A673 (cell line): ENCODE measurements at regions not wholly inside any gene's neighbourhood (a gene's known extent, or its start where the extent isn't known, plus 50 kb on each side); places are given as distances from the start of the nearest gene placed in this dataset.
"Not testable (repeated sequence)": the region's sequence is repeated elsewhere in the genome, so short reads cannot be mapped to it uniquely, and the experiment has no call there.

Experiments
- BruUV-seq: library from RNA; stranded (reverse); fragments of 400-500 nt; replicated peaks from 2 replicates; lab custom pipeline; 2021; lab: Mats Ljungman, UMichigan
- CTCF ChIA-PET: fragments of 300-600 bp; sonication (Branson Sonifier 250); formaldehyde crosslinking; loops from one replicate; lab custom pipeline; 2022; ENCODE audit warnings: antibody characterized with exemption; lab: Charles Lee
- POLR2A ChIA-PET: fragments of 300-600 bp; sonication (Branson Sonifier 250); formaldehyde crosslinking; loops from one replicate; lab custom pipeline; 2022; ENCODE audit warnings: antibody characterized with exemption; ENCODE audit not compliant: low non-redundant PET; lab: Charles Lee
- DNase-seq: peaks from one replicate; pipeline ENCODE4 v3.0.0-alpha.2; 2015; ENCODE audit warnings: low spot score
- H3K27ac ChIP-seq: fragments of 200-600 bp; sonication (generic); 2 replicates; pipeline ENCODE4 v1.5.1; 2016; ENCODE audit warnings: mixed run types, low read depth, mild to moderate bottlenecking, mixed read lengths, antibody characterized with exemption, low read length; ENCODE audit not compliant: poor library complexity, severe bottlenecking
- H3K27me3 ChIP-seq: fragments of 200-600 bp; sonication (generic); replicated peaks from 2 replicates; pipeline ENCODE4 v1.6.1; 2017; ENCODE audit warnings: mixed run types, low read depth, mild to moderate bottlenecking, mixed read lengths, antibody characterized with exemption, low read length; ENCODE audit not compliant: insufficient read depth, poor library complexity
- H3K36me3 ChIP-seq: fragments of 200-600 bp; sonication (generic); 2 replicates; pipeline ENCODE4 v1.6.1; 2016; ENCODE audit warnings: mixed run types, mild to moderate bottlenecking, mixed read lengths, antibody characterized with exemption, low read length; ENCODE audit not compliant: insufficient read depth, poor library complexity, severe bottlenecking
- H3K4me1 ChIP-seq: fragments of 200-600 bp; sonication (generic); 2 replicates; pipeline ENCODE4 v1.6.1; 2017; ENCODE audit warnings: mixed run types, mild to moderate bottlenecking, mixed read lengths, antibody characterized with exemption, low read length; ENCODE audit not compliant: insufficient read depth, poor library complexity, severe bottlenecking
- H3K4me3 ChIP-seq: fragments of 200-600 bp; sonication (generic); 2 replicates; pipeline ENCODE4 v1.5.1; 2016; ENCODE audit warnings: low read depth, mixed run types, mild to moderate bottlenecking, mixed read lengths, low read length; ENCODE audit not compliant: poor library complexity, severe bottlenecking
- H3K9me3 ChIP-seq: fragments of 200-600 bp; sonication (generic); 2 replicates; pipeline ENCODE4 v1.6.1; 2016; ENCODE audit warnings: mixed run types, low read depth, mild to moderate bottlenecking, mixed read lengths, antibody characterized with exemption, low read length; ENCODE audit not compliant: poor library complexity, severe bottlenecking
- EZH2 ChIP-seq: fragments of 200-600 bp; sonication (generic); IDR thresholded peaks from 2 replicates; pipeline ENCODE4 v1.6.1; 2017; ENCODE audit warnings: borderline replicate concordance, low read depth, mild to moderate bottlenecking, mixed read lengths, antibody characterized with exemption, low read length; ENCODE audit not compliant: poor library complexity, severe bottlenecking
- intact Hi-C: fragments of 100-400 bp; cut with micrococcal nuclease; formaldehyde crosslinking; loops from one replicate; pipeline ENCODE4 v1.10.0; 2022; ENCODE audit not compliant: unreplicated experiment
- TF ChIP-seq, protein P1 (sequence below): fragments of 300-800, 200-600 bp; sonication (generic); conservative IDR thresholded peaks from 2 replicates; pipeline ENCODE4 v1.5.1; 2017; ENCODE audit warnings: low read depth, mild to moderate bottlenecking, antibody characterized with exemption, low read length, moderate library complexity, mixed read lengths

DNA sequence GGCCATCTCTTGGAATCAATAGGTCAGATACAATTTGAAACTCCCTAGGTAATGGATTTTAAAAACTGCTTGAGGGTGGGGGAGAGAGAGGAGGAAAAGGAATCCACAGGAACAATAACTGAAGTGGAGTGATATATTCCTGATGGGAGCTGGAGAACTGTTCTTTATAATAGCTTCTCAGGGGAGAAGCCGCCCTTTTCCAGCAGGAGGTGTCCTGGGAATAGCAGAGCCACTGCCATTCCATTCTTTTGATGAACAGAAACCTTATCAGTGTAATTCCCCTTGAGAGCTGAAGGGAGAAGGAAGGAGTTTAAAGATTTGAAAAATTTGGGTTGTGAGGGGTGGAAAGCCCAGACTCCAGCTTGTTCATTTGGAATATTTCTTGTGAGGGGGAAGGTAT, 504.9 kb upstream of the DPH6 start:
- DNase-seq, result no peak
- TF ChIP-seq, protein P1, sequence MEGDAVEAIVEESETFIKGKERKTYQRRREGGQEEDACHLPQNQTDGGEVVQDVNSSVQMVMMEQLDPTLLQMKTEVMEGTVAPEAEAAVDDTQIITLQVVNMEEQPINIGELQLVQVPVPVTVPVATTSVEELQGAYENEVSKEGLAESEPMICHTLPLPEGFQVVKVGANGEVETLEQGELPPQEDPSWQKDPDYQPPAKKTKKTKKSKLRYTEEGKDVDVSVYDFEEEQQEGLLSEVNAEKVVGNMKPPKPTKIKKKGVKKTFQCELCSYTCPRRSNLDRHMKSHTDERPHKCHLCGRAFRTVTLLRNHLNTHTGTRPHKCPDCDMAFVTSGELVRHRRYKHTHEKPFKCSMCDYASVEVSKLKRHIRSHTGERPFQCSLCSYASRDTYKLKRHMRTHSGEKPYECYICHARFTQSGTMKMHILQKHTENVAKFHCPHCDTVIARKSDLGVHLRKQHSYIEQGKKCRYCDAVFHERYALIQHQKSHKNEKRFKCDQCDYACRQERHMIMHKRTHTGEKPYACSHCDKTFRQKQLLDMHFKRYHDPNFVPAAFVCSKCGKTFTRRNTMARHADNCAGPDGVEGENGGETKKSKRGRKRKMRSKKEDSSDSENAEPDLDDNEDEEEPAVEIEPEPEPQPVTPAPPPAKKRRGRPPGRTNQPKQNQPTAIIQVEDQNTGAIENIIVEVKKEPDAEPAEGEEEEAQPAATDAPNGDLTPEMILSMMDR, result no peak
- TF ChIP-seq EZH2, result no peak
- H3K27ac ChIP-seq, result no peak overlapping the region
- BruUV-seq, result no TSS peak
- ChIA-PET POLR2A (no interaction called here), CTCF (interaction anchor here (0.6 kb wide), 1 partner anchor 347 kb away, joined by 5 read pairs; no protein-coding TSS in a partner anchor)
- no peaks in the 10 kb centered on the region for H3K4me1 ChIP-seq
- H3K36me3 ChIP-seq, result no peaks in the 10 kb centered on the region
- H3K4me3 ChIP-seq, result no peak overlapping the region
- intact Hi-C loops, result loop anchor here (5.0 kb wide), 1 partner anchor 1081 kb away; no protein-coding TSS in a partner anchor
- H3K9me3 ChIP-seq, result no peaks in the 10 kb centered on the region
- no peaks in the 10 kb centered on the region for H3K27me3 ChIP-seq

DNA sequence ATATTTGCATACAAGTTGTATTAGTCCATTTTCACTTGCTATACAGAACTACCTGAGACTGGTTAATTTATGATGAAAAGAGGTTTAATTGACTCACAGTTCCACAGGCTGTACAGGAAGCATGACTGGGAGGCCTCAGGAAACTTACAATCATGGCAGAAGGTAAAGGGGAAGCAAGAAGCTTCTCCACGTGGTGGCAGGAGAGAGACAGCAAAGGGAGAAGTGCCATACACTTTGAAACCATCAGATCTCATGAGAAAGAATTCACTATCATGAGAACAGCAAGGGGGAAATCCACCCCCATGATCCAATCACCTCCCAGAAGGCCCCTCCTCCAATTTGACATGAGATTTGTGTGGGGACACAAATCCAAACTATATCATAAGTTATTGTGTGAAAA, 506.7 kb upstream of the DPH6 start:
- CTCF ChIA-PET, POLR2A ChIA-PET, BruUV-seq, H3K9me3 ChIP-seq, H3K4me3 ChIP-seq, H3K36me3 ChIP-seq, H3K27ac ChIP-seq, H3K27me3 ChIP-seq, H3K4me1 ChIP-seq: not testable (repeated sequence)
- TF ChIP-seq, protein P1, result peak; percentile 48
- peak; percentile 50 for DNase-seq
- intact Hi-C loops, result loop anchor here (5.0 kb wide), 1 partner anchor 1080 kb away; no protein-coding TSS in a partner anchor

DNA sequence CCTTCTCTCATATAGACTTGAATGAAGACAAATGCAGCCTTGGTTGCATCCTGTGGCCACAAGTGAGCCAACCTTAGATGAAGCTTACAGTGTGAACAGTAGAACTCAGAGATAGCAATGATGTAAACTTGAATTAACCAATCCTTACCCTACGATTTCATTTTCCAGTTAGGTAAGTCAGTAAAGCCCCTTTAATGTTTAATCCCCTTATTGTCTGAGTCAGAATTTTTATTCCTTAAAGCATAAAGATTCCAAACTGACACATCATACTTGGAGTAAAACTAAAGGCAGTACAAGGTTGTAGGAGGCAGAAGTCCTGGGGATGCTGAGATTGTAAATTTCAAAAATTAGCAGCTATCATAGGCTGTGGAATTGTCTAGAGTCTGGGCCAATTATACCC, 507.8 kb upstream of the DPH6 start:
- H3K4me1 ChIP-seq, result no peaks in the 10 kb centered on the region
- no peak for DNase-seq
- no peak overlapping the region for H3K27ac ChIP-seq
- intact Hi-C loops, result loop anchor here (5.0 kb wide), 1 partner anchor 1079 kb away; no protein-coding TSS in a partner anchor
- ChIA-PET CTCF (no interaction called here), POLR2A (no interaction called here)
- no peak for TF ChIP-seq EZH2
- TF ChIP-seq, protein P1, result no peak
- H3K36me3 ChIP-seq, result no peaks in the 10 kb centered on the region
- no peak overlapping the region for H3K4me3 ChIP-seq
- no peaks in the 10 kb centered on the region for H3K27me3 ChIP-seq
- H3K9me3 ChIP-seq, result no peaks in the 10 kb centered on the region
- no TSS peak for BruUV-seq
